ENCODE measurements at regions not wholly inside any gene's neighbourhood (a gene's known extent, or its start where the extent isn't known, plus 50 kb on each side); places are given as distances from the start of the nearest gene placed in this dataset.

DNA sequence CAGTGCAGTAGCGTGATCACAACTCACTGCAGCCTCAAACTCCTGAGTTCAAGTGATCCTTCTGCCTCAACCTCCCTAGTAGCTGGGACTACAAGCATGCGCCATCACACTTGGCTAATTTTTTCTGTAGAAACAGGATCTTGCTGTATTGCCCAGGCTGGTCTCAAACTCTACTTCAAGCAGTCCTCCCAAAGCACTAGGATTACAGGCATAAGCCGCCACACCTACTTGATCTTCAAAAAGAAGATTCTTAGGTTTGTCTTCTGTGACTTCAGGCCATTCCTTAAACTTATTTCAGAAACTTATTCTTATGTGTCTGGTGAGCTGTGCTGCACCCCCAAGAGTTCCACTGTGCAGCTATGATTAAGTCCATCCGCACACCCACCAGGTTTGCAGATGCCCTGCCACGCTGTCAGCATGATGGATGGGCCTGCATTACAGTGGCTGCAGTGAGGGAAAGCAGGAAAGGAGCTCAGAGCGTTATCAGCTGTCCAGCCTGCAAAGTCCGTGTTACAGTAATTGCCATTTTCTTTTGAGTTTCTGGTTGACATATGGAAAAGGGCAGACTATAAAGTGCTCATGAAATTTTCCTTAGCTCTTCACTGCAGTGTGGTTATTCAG is 146.6 kb downstream of the AASDH start:
- TF ChIP-seq, protein P1, sequence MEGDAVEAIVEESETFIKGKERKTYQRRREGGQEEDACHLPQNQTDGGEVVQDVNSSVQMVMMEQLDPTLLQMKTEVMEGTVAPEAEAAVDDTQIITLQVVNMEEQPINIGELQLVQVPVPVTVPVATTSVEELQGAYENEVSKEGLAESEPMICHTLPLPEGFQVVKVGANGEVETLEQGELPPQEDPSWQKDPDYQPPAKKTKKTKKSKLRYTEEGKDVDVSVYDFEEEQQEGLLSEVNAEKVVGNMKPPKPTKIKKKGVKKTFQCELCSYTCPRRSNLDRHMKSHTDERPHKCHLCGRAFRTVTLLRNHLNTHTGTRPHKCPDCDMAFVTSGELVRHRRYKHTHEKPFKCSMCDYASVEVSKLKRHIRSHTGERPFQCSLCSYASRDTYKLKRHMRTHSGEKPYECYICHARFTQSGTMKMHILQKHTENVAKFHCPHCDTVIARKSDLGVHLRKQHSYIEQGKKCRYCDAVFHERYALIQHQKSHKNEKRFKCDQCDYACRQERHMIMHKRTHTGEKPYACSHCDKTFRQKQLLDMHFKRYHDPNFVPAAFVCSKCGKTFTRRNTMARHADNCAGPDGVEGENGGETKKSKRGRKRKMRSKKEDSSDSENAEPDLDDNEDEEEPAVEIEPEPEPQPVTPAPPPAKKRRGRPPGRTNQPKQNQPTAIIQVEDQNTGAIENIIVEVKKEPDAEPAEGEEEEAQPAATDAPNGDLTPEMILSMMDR (IDR thresholded peaks at IDR 0.05): no peak
- TF ChIP-seq SIN3A (IDR thresholded peaks at IDR 0.05; ENCODE audit: borderline replicate concordance, low read depth, low read length) (no peak), TEAD4 (IDR thresholded peaks at IDR 0.05; ENCODE audit: borderline replicate concordance, insufficient read depth) (no peak), RAD21 (IDR thresholded peaks at IDR 0.05; ENCODE audit: low read length) (peak; percentile 42), GABPA (IDR thresholded peaks at IDR 0.05; ENCODE audit: low read depth) (no peak), SMC3 (IDR thresholded peaks at IDR 0.05; ENCODE audit: low read depth, low read length) (no peak), EP300 (IDR thresholded peaks at IDR 0.05; ENCODE audit: borderline replicate concordance in 1 of 2, low read depth in 1 of 2, low read length in 1 of 2) (peak in 1 of 2 experiments; percentile 99; a peak in 2 of 4 replicates), RCOR1 (IDR thresholded peaks at IDR 0.05; ENCODE audit: low read length) (peak; percentile 98), TAF1 (IDR thresholded peaks at IDR 0.05; ENCODE audit: borderline replicate concordance, low read depth, low read length) (peak; percentile 25; the same call in 1 of the 2 replicates), EZH2phosphoT487 (IDR thresholded peaks at IDR 0.05; ENCODE audit: borderline replicate concordance, low read depth) (no peak)
- TF ChIP-seq, protein P2, sequence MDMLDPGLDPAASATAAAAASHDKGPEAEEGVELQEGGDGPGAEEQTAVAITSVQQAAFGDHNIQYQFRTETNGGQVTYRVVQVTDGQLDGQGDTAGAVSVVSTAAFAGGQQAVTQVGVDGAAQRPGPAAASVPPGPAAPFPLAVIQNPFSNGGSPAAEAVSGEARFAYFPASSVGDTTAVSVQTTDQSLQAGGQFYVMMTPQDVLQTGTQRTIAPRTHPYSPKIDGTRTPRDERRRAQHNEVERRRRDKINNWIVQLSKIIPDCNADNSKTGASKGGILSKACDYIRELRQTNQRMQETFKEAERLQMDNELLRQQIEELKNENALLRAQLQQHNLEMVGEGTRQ (IDR thresholded peaks at IDR 0.05; ENCODE audit: borderline replicate concordance, low read depth, low read length): no peak
